OCI-LY7 (cell line): ENCODE measurements at regions not wholly inside any gene's neighbourhood (a gene's known extent, or its start where the extent isn't known, plus 50 kb on each side); places are given as distances from the start of the nearest gene placed in this dataset.

Experiments
- BruUV-seq: library from RNA; stranded (reverse); fragments of 400-500 nt; replicated peaks from 2 replicates; lab custom pipeline; 2021; lab: Mats Ljungman, UMichigan
- CTCF ChIA-PET: fragments of 300-600 bp; sonication (Branson Sonifier 250); formaldehyde crosslinking; loops from one replicate; lab custom pipeline; 2022; ENCODE audit warnings: antibody characterized with exemption; ENCODE audit not compliant: unreplicated experiment; lab: Charles Lee
- POLR2A ChIA-PET: fragments of 300-600 bp; sonication (Branson Sonifier 250); formaldehyde crosslinking; loops from one replicate; lab custom pipeline; 2022; ENCODE audit warnings: antibody characterized with exemption; lab: Charles Lee
- DNase-seq: peaks from one replicate; pipeline ENCODE4 v3.0.0-alpha.2; 2015; ENCODE audit warnings: low spot score
- H2AFZ ChIP-seq: fragments of 200-600 bp; sonication (generic), shearing (Covaris generic); 2 replicates; pipeline ENCODE4 v1.6.1; 2014; ENCODE audit warnings: mild to moderate bottlenecking, antibody characterized with exemption, low read length, moderate library complexity
- H3K27ac ChIP-seq: fragments of 200-600 bp; sonication (generic); 2 replicates; pipeline ENCODE4 v1.5.1; 2014; ENCODE audit warnings: mixed run types, low read depth, mild to moderate bottlenecking, moderate library complexity, low read length, inconsistent platforms; ENCODE audit not compliant: poor library complexity, severe bottlenecking
- H3K36me3 ChIP-seq: fragments of 200-600 bp; sonication (generic); 2 replicates; pipeline ENCODE4 v1.6.1; 2014; ENCODE audit warnings: mild to moderate bottlenecking, antibody characterized with exemption, low read length, moderate library complexity, mixed read lengths; ENCODE audit not compliant: insufficient read depth
- H3K4me1 ChIP-seq: fragments of 200-600 bp; sonication (generic); 2 replicates; pipeline ENCODE4 v1.5.1; 2014; ENCODE audit warnings: mild to moderate bottlenecking, low read length; ENCODE audit not compliant: insufficient read depth, poor library complexity, severe bottlenecking
- H3K4me2 ChIP-seq: fragments of 200-600 bp; sonication (generic); 2 replicates; pipeline ENCODE4 v1.6.1; 2014; ENCODE audit warnings: mild to moderate bottlenecking, low read length
- H3K4me3 ChIP-seq: fragments of 200-600 bp; sonication (generic); 2 replicates; pipeline ENCODE4 v1.5.1; 2014; ENCODE audit warnings: mild to moderate bottlenecking, low read depth, low read length; ENCODE audit not compliant: poor library complexity, severe bottlenecking
- H3K79me2 ChIP-seq: fragments of 200-600 bp; sonication (generic); 2 replicates; pipeline ENCODE4 v1.6.1; 2016; ENCODE audit warnings: low read depth, mild to moderate bottlenecking, low read length, moderate library complexity, mixed read lengths; ENCODE audit not compliant: insufficient read depth
- H3K9me2 ChIP-seq: fragments of 200-600 bp; sonication (generic); 2 replicates; pipeline ENCODE4 v1.6.1; 2016; ENCODE audit warnings: mild to moderate bottlenecking, low read length, mixed read lengths; ENCODE audit not compliant: insufficient read depth
- H3K9me3 ChIP-seq: fragments of 200-600 bp; sonication (generic); 2 replicates; pipeline ENCODE4 v1.6.1; 2014; ENCODE audit warnings: mild to moderate bottlenecking, mixed run types, low read length, mixed read lengths
- H4K20me1 ChIP-seq: fragments of 200-600 bp; sonication (generic); 2 replicates; pipeline ENCODE4 v1.6.1; 2014; ENCODE audit warnings: mild to moderate bottlenecking, antibody characterized with exemption, low read length, moderate library complexity, mixed read lengths; ENCODE audit not compliant: insufficient read depth
- EZH2phosphoT487 ChIP-seq: fragments of 200-600 bp; sonication (generic); IDR thresholded peaks from 2 replicates; pipeline ENCODE4 v1.6.1; 2018; ENCODE audit warnings: low read depth, borderline replicate concordance, mild to moderate bottlenecking, mixed run types, antibody characterized with exemption, low read length, moderate library complexity, mixed read lengths
- intact Hi-C: fragments of 100-400 bp; cut with micrococcal nuclease; formaldehyde crosslinking; loops from one replicate; pipeline ENCODE4 v1.10.0; 2022; ENCODE audit not compliant: unreplicated experiment
- TF ChIP-seq, protein P1 (sequence below): fragments of 200-600 bp; sonication (generic); conservative IDR thresholded peaks from 2 replicates; pipeline ENCODE4 v1.5.1; 2014; ENCODE audit warnings: mild to moderate bottlenecking, antibody characterized with exemption, low read length, moderate library complexity, mixed read lengths

GRCh38 chr13:89057274-89057673 is 1386.1 kb downstream of the SLITRK5 start:
- Histone ChIP-seq H3K4me1 (no peaks in the 10 kb centered on the region), H3K27ac (no peak overlapping the region), H4K20me1 (no peaks in the 10 kb centered on the region), H3K4me3 (no peak overlapping the region), H3K9me3 (0 out of 2 replicates have a peak, but pooled peaks cover 20% of the 10 kb centered on the region), H3K79me2 (no peaks in the 10 kb centered on the region), H3K36me3 (no peaks in the 10 kb centered on the region), H3K4me2 (no peak overlapping the region), H3K9me2 (no peaks in the 10 kb centered on the region), H2AFZ (no peak overlapping the region)
- no TSS peak for BruUV-seq
- TF ChIP-seq EZH2phosphoT487 = no peak
- TF ChIP-seq, protein P1, sequence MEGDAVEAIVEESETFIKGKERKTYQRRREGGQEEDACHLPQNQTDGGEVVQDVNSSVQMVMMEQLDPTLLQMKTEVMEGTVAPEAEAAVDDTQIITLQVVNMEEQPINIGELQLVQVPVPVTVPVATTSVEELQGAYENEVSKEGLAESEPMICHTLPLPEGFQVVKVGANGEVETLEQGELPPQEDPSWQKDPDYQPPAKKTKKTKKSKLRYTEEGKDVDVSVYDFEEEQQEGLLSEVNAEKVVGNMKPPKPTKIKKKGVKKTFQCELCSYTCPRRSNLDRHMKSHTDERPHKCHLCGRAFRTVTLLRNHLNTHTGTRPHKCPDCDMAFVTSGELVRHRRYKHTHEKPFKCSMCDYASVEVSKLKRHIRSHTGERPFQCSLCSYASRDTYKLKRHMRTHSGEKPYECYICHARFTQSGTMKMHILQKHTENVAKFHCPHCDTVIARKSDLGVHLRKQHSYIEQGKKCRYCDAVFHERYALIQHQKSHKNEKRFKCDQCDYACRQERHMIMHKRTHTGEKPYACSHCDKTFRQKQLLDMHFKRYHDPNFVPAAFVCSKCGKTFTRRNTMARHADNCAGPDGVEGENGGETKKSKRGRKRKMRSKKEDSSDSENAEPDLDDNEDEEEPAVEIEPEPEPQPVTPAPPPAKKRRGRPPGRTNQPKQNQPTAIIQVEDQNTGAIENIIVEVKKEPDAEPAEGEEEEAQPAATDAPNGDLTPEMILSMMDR = no peak
- intact Hi-C loops = no loop called here
- ChIA-PET CTCF (no interaction called here), POLR2A (interaction anchor here (1.0 to 1.5 kb wide), 3 partner anchors 11 to 692 kb away, joined by 3 to 8 read pairs (median 3); no protein-coding TSS in a partner anchor)
- DNase-seq = no peak

- no TSS peak for BruUV-seq
- no peak overlapping the region for H3K4me3 ChIP-seq
- no peaks in the 10 kb centered on the region for H3K9me2 ChIP-seq
- no peaks in the 10 kb centered on the region for H4K20me1 ChIP-seq
- TF ChIP-seq EZH2phosphoT487 = no peak
- TF ChIP-seq, protein P1 = no peak
- H2AFZ ChIP-seq = no peak overlapping the region
- 0 out of 2 replicates have a peak, but pooled peaks cover 20% of the 10 kb centered on the region for H3K9me3 ChIP-seq
- no peak overlapping the region for H3K27ac ChIP-seq
- intact Hi-C loops = no loop called here
- H3K4me2 ChIP-seq = no peak overlapping the region
- no peaks in the 10 kb centered on the region for H3K4me1 ChIP-seq
- CTCF ChIA-PET = no interaction called here
- no peaks in the 10 kb centered on the region for H3K79me2 ChIP-seq
- POLR2A ChIA-PET = interaction anchor here (1.1 to 1.5 kb wide), 2 partner anchors 11 to 44 kb away, joined by 3 to 8 read pairs; no protein-coding TSS in a partner anchor
- no peak for DNase-seq
- H3K36me3 ChIP-seq = no peaks in the 10 kb centered on the region
Observed at GRCh38 chr13:89057862-89058261, 1386.7 kb downstream of the SLITRK5 start.

DNA sequence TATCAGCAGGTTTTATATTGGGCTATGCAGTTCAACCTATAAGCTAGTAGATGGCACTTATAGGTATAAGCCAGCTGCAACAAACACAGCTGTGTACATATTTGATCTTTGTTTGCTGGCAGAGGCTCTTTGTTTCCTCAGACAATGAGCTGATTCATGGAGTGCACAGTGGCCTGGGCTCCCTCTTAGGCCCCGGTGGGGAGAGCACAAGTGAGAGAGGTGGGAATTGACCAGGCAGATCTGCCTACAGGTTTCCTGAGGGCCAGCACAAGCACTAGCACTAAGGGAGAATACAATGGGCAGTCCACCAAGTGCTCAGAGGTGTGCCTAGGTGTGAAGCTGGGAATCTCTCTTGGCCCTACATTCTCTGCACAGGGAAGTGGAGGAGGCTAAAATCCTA is 1390.7 kb downstream of the SLITRK5 start:
- Histone ChIP-seq H3K79me2 (no peaks in the 10 kb centered on the region), H3K27ac (no peak overlapping the region), H4K20me1 (no peaks in the 10 kb centered on the region), H2AFZ (no peak overlapping the region), H3K9me2 (no peaks in the 10 kb centered on the region), H3K4me3 (no peak overlapping the region), H3K4me1 (no peaks in the 10 kb centered on the region), H3K36me3 (no peaks in the 10 kb centered on the region), H3K9me3 (0 out of 2 replicates have a peak, but pooled peaks cover 14% of the 10 kb centered on the region), H3K4me2 (no peak overlapping the region)
- TF ChIP-seq EZH2phosphoT487 = no peak
- ChIA-PET CTCF (no interaction called here), POLR2A (interaction anchor here (0.8 to 1.4 kb wide), 3 partner anchors 8 to 23 kb away, joined by 3 to 5 read pairs (median 4); no protein-coding TSS in a partner anchor)
- DNase-seq = no peak
- BruUV-seq = no TSS peak
- intact Hi-C loops = no loop called here
